DMS153 treated with DMSO at 0.1 percent for 48 hours (cell line): ENCODE measurements at regions not wholly inside any gene's neighbourhood (a gene's known extent, or its start where the extent isn't known, plus 50 kb on each side); places are given as distances from the start of the nearest gene placed in this dataset.

Source experiments
- DNase-seq: peaks from one replicate; lab custom pipeline; 2025; ENCODE audit not compliant: unreplicated experiment; lab: John Stamatoyannopoulos, UW

GRCh38 chr9:1320607-1321195 lies 270.5 kb downstream of the DMRT2 start:
- no peak for DNase-seq

- DNase-seq = no peak
These were observed 277.3 kb downstream of the DMRT2 start for GRCh38 chr9:1327467-1327866.

GRCh38 chr9:1328341-1328740 lies 278.2 kb downstream of the DMRT2 start:
- DNase-seq = no peak

GRCh38 chr9:1331546-1332038 lies 281.4 kb downstream of the DMRT2 start:
- DNase-seq = no peak

GRCh38 chr9:1332156-1332555 lies 282.0 kb downstream of the DMRT2 start:
- DNase-seq = no peak

- DNase-seq = no peak
These were observed 285.0 kb downstream of the DMRT2 start for GRCh38 chr9:1335174-1335573.

GRCh38 chr9:1337169-1337568 lies 287.0 kb downstream of the DMRT2 start:
- DNase-seq = no peak

GRCh38 chr9:1340390-1340789 lies 290.2 kb downstream of the DMRT2 start:
- DNase-seq = no peak

GRCh38 chr9:1353291-1353690 lies 303.1 kb downstream of the DMRT2 start:
- DNase-seq = no peak

GRCh38 chr9:1354086-1354485 lies 303.9 kb downstream of the DMRT2 start:
- no peak for DNase-seq

GRCh38 chr9:1354606-1355005 lies 304.4 kb downstream of the DMRT2 start:
- DNase-seq = no peak

GRCh38 chr9:1355656-1356055 lies 305.5 kb downstream of the DMRT2 start:
- no peak for DNase-seq

- no peak for DNase-seq
These were observed 312.7 kb downstream of the DMRT2 start for GRCh38 chr9:1362845-1363244.

- DNase-seq = no peak
These were observed 316.1 kb downstream of the DMRT2 start for GRCh38 chr9:1366276-1366675.

- DNase-seq = no peak
These were observed 319.1 kb downstream of the DMRT2 start for GRCh38 chr9:1369297-1369696.

- no peak for DNase-seq
These were observed 323.3 kb downstream of the DMRT2 start for GRCh38 chr9:1373445-1373844.

- DNase-seq = no peak
These were observed 333.8 kb downstream of the DMRT2 start for GRCh38 chr9:1383899-1384455.

- DNase-seq = no peak
These were observed 334.7 kb downstream of the DMRT2 start for GRCh38 chr9:1384816-1385215.

- no peak for DNase-seq
These were observed 336.3 kb downstream of the DMRT2 start for GRCh38 chr9:1386420-1386819.

GRCh38 chr9:1388216-1388615 lies 338.1 kb downstream of the DMRT2 start:
- DNase-seq = no peak

GRCh38 chr9:1400983-1401382 lies 350.8 kb downstream of the DMRT2 start:
- DNase-seq = no peak

- DNase-seq = no peak
These were observed 354.8 kb downstream of the DMRT2 start for GRCh38 chr9:1404940-1405339.

- DNase-seq = no peak
These were observed 361.7 kb downstream of the DMRT2 start for GRCh38 chr9:1411826-1412225.
